H9 (cell line): ENCODE measurements at regions not wholly inside any gene's neighbourhood (a gene's known extent, or its start where the extent isn't known, plus 50 kb on each side); places are given as distances from the start of the nearest gene placed in this dataset.

ENCODE experiments used
- DNase-seq: peaks from one replicate; pipeline ENCODE4 v3.0.0-alpha.2; 2017
- H2AFZ ChIP-seq: one replicate; pipeline ENCODE4 v1.6.1; 2013; ENCODE audit warnings: mild to moderate bottlenecking, low read length, control low read depth, moderate library complexity
- H2AK5ac ChIP-seq: 2 replicates; pipeline ENCODE4 v1.6.1; 2013; ENCODE audit warnings: low read length, control low read depth, mixed read lengths; ENCODE audit not compliant: insufficient read length
- H2BK120ac ChIP-seq: one replicate; pipeline ENCODE4 v1.6.1; 2013; ENCODE audit warnings: low read depth, mild to moderate bottlenecking, low read length, control low read depth, inconsistent platforms; ENCODE audit not compliant: poor library complexity, severe bottlenecking
- H2BK12ac ChIP-seq: 2 replicates; pipeline ENCODE4 v1.6.1; 2013; ENCODE audit warnings: low read length, control low read depth, mixed read lengths, low read depth; ENCODE audit not compliant: insufficient read length
- H2BK15ac ChIP-seq: 2 replicates; pipeline ENCODE4 v1.6.1; 2013; ENCODE audit warnings: low read depth, low read length, control low read depth
- H2BK20ac ChIP-seq: one replicate; pipeline ENCODE4 v1.6.1; 2013; ENCODE audit warnings: low read depth, mild to moderate bottlenecking, low read length, control low read depth, inconsistent platforms; ENCODE audit not compliant: poor library complexity, severe bottlenecking
- H2BK5ac ChIP-seq: 2 replicates; pipeline ENCODE4 v1.6.1; 2013; ENCODE audit warnings: low read length, control low read depth, mixed read lengths; ENCODE audit not compliant: insufficient read length
- H3K14ac ChIP-seq: 2 replicates; pipeline ENCODE4 v1.6.1; 2013; ENCODE audit warnings: low read length, control low read depth; ENCODE audit not compliant: insufficient read depth
- H3K18ac ChIP-seq: 2 replicates; pipeline ENCODE4 v1.6.1; 2013; ENCODE audit warnings: low read depth, mild to moderate bottlenecking, mixed read lengths, low read length, control low read depth; ENCODE audit not compliant: insufficient read length
- H3K23ac ChIP-seq: 2 replicates; pipeline ENCODE4 v1.6.1; 2013; ENCODE audit warnings: low read length, control low read depth, mixed read lengths, low read depth; ENCODE audit not compliant: insufficient read length
- H3K23me2 ChIP-seq: 2 replicates; pipeline ENCODE4 v1.6.1; 2013; ENCODE audit warnings: low read depth, mild to moderate bottlenecking, mixed read lengths, low read length, control low read depth; ENCODE audit not compliant: insufficient read length, poor library complexity, severe bottlenecking
- H3K27ac ChIP-seq: 2 replicates; pipeline ENCODE4 v1.5.1; 2013; ENCODE audit warnings: low read length, control low read depth, mixed read lengths, low read depth; ENCODE audit not compliant: insufficient read length
- H3K27me3 ChIP-seq: 2 replicates; pipeline ENCODE4 v1.6.1; 2013; ENCODE audit warnings: low read length, control low read depth, inconsistent platforms; ENCODE audit not compliant: insufficient read depth
- H3K4ac ChIP-seq: 2 replicates; pipeline ENCODE4 v1.6.1; 2013; ENCODE audit warnings: low read depth, mild to moderate bottlenecking, control low read depth, inconsistent platforms, low read length, moderate library complexity
- H3K4me1 ChIP-seq: 2 replicates; pipeline ENCODE4 v1.6.1; 2013; ENCODE audit warnings: low read length, control low read depth, inconsistent platforms; ENCODE audit not compliant: insufficient read depth
- H3K4me2 ChIP-seq: 2 replicates; pipeline ENCODE4 v1.6.1; 2013; ENCODE audit warnings: low read length, control low read depth, mixed read lengths; ENCODE audit not compliant: insufficient read length, insufficient read depth
- H3K56ac ChIP-seq: 2 replicates; pipeline ENCODE4 v1.6.1; 2013; ENCODE audit warnings: low read depth, mild to moderate bottlenecking, mixed read lengths, low read length, control low read depth; ENCODE audit not compliant: insufficient read length
- H3K79me1 ChIP-seq: 2 replicates; pipeline ENCODE4 v1.6.1; 2013; ENCODE audit warnings: low read depth, mild to moderate bottlenecking, moderate library complexity, low read length, control low read depth, inconsistent platforms; ENCODE audit not compliant: insufficient read depth, poor library complexity, severe bottlenecking
- H3K79me2 ChIP-seq: 2 replicates; pipeline ENCODE4 v1.6.1; 2013; ENCODE audit warnings: low read length, control low read depth, inconsistent platforms; ENCODE audit not compliant: insufficient read depth
- H3K9ac ChIP-seq: 2 replicates; pipeline ENCODE4 v1.6.1; 2013; ENCODE audit warnings: low read length, control low read depth, mixed read lengths; ENCODE audit not compliant: insufficient read length; ENCODE audit errors: extremely low read depth
- H3K9me3 ChIP-seq: one replicate; pipeline ENCODE4 v1.6.1; 2013; ENCODE audit warnings: low read depth, low read length, inconsistent platforms; ENCODE audit not compliant: control insufficient read depth
- H3T11ph ChIP-seq: one replicate; pipeline ENCODE4 v1.6.1; 2013; ENCODE audit warnings: mild to moderate bottlenecking, low read length, control low read depth, inconsistent platforms
- H4K20me1 ChIP-seq: one replicate; pipeline ENCODE4 v1.6.1; 2013; ENCODE audit not compliant: control insufficient read depth, insufficient read length, insufficient read depth
- H4K5ac ChIP-seq: 2 replicates; pipeline ENCODE4 v1.6.1; 2013; ENCODE audit warnings: low read depth, mild to moderate bottlenecking, mixed read lengths, low read length, control low read depth; ENCODE audit not compliant: insufficient read length
- H4K8ac ChIP-seq: replicated peaks from 2 replicates; pipeline ENCODE4 v1.6.1; 2013; ENCODE audit warnings: low read length, control low read depth, mixed read lengths, low read depth; ENCODE audit not compliant: insufficient read length
- H4K91ac ChIP-seq: 2 replicates; pipeline ENCODE4 v1.6.1; 2013; ENCODE audit warnings: low read depth, mild to moderate bottlenecking, moderate library complexity, mixed read lengths, low read length, control low read depth; ENCODE audit not compliant: insufficient read length
- H3K27ac Mint-ChIP-seq, 3 experiments: 2 replicates in 2 of 3; 3 replicates in 1 of 3; pipeline ENCODE4 v1.8.0; 2020 to 2021; ENCODE audit warnings: mixed read lengths in 3 of 3, mild to moderate bottlenecking in 1 of 3, moderate library complexity in 1 of 3
- H3K27me3 Mint-ChIP-seq: 2 replicates; pipeline ENCODE4 v1.8.0; 2021; ENCODE audit warnings: low read depth, mild to moderate bottlenecking, moderate library complexity, mixed read lengths
- H3K36me3 Mint-ChIP-seq, 3 experiments: 2 replicates in 2 of 3; 3 replicates in 1 of 3; pipeline ENCODE4 v1.8.0; 2020 to 2021; ENCODE audit warnings: low read depth in 3 of 3, mixed read lengths in 3 of 3; ENCODE audit not compliant: insufficient read depth in 1 of 3
- H3K4me1 Mint-ChIP-seq, 2 experiments: 2 replicates each; pipeline ENCODE4 v1.8.0; 2020; ENCODE audit warnings: mixed read lengths in 2 of 2
- H3K4me3 Mint-ChIP-seq, 2 experiments: 2 replicates in 1 of 2; 3 replicates in 1 of 2; pipeline ENCODE4 v1.8.0; 2020 to 2021; ENCODE audit warnings: mild to moderate bottlenecking in 2 of 2, mixed read lengths in 2 of 2, moderate library complexity in 1 of 2
- H3K9me3 Mint-ChIP-seq, 2 experiments: 2 replicates in 1 of 2; 3 replicates in 1 of 2; pipeline ENCODE4 v1.8.0; 2020; ENCODE audit warnings: mild to moderate bottlenecking in 2 of 2, mixed read lengths in 2 of 2, moderate library complexity in 1 of 2
- CTCF ChIP-seq: fragments of 200-600 bp; sonication (generic); conservative IDR thresholded peaks from 3 replicates; pipeline ENCODE4 v1.8.0; 2021; ENCODE audit warnings: antibody characterized with exemption, mild to moderate bottlenecking
- WGBS: extraction: QIAGEN DNeasy Blood & Tissue Kit; methylation state at CpG from one replicate; pipeline ENCODE4 v1.1.7; 2013; ENCODE audit warnings: missing lambda C conversion rate, low lambda C conversion rate, mixed read lengths; ENCODE audit not compliant: insufficient read length; ENCODE audit errors: extremely low coverage; 5-methylcytosine and 5-hydroxymethylcytosine counted together

- H3K4me2 ChIP-seq, result no peak overlapping the region
- H3K4ac ChIP-seq, result no peak overlapping the region
- Mint-ChIP-seq H3K4me1 (no peaks in the 10 kb centered on the region), H3K27ac (no peak overlapping the region), H3K4me3 (no peak overlapping the region), H3K27me3 (no peaks in the 10 kb centered on the region), H3K9me3 (no peaks in the 10 kb centered on the region), H3K36me3 (no peaks in the 10 kb centered on the region)
- no peak overlapping the region for H3K23ac ChIP-seq
- H2BK12ac ChIP-seq, result no peak overlapping the region
- H3K56ac ChIP-seq, result no peak overlapping the region
- H4K91ac ChIP-seq, result no peak overlapping the region
- no peak overlapping the region for H2AK5ac ChIP-seq
- no peak overlapping the region for H2BK15ac ChIP-seq
- no peak overlapping the region for H2BK20ac ChIP-seq
- H3K9ac ChIP-seq, result no peak overlapping the region
- no peaks in the 10 kb centered on the region for H4K20me1 ChIP-seq
- no peaks in the 10 kb centered on the region for H3K79me2 ChIP-seq
- H3K27me3 ChIP-seq, result no peaks in the 10 kb centered on the region
- no peak overlapping the region for H2BK5ac ChIP-seq
- DNase-seq, result no peak
- TF ChIP-seq CTCF, result no peak
- H2AFZ ChIP-seq, result no peak overlapping the region
- no peak overlapping the region for H3K27ac ChIP-seq
- no peak overlapping the region for H4K8ac ChIP-seq
- H3K23me2 ChIP-seq, result no peaks in the 10 kb centered on the region
- no peak overlapping the region for H2BK120ac ChIP-seq
- no CpG with 5 or more reads among the region's 2 CpGs for WGBS
- no peaks in the 10 kb centered on the region for H3K4me1 ChIP-seq
- H3K18ac ChIP-seq, result no peak overlapping the region
- no peaks in the 10 kb centered on the region for H3K79me1 ChIP-seq
- no peak overlapping the region for H4K5ac ChIP-seq
- H3K14ac ChIP-seq, result no peak overlapping the region
- no peaks in the 10 kb centered on the region for H3K9me3 ChIP-seq
- H3T11ph ChIP-seq, result no peak overlapping the region
These were observed 210.1 kb upstream of the ARHGEF26 start for GRCh38 chr3:153911116-153911515.
